Stimulated activated CD4-positive, alpha-beta T cell treated with anti-CD3 and anti-CD28 coated beads, Interleukin-2, amount 100 ng/mL, for 24 hours (primary cell): ENCODE measurements at regions not wholly inside any gene's neighbourhood (a gene's known extent, or its start where the extent isn't known, plus 50 kb on each side); places are given as distances from the start of the nearest gene placed in this dataset.
"Not testable (repeated sequence)": the region's sequence is repeated elsewhere in the genome, so short reads cannot be mapped to it uniquely, and the experiment has no call there.

Source experiments
- DNase-seq, 2 donors: peaks; one replicate each; pipeline ENCODE4 v3.0.0-alpha.2; 2020

DNA sequence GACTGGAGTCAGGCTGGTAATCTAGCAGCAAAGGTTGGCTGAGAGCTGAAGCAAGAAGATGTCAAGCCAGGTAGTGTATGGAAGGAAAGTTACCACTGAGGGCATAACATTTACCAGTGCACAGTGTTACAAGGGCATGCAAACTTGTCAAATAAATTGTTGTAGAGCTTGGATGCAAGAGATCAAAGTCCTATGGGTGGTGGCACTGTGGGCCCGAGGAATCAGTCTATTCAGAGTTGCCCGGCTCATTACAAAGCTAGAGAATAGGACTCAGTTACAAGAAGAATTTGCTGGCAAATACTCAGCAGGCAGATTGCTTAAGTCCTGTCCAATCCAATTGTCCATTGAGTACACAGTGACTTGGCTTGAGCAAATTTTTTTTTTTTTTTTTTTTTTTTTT lies 2043.8 kb downstream of the ARAP2 start:
- DNase-seq: no peak

- no peak for DNase-seq
These were observed 2042.2 kb downstream of the ARAP2 start for GRCh38 chr4:34202154-34202553.

DNA sequence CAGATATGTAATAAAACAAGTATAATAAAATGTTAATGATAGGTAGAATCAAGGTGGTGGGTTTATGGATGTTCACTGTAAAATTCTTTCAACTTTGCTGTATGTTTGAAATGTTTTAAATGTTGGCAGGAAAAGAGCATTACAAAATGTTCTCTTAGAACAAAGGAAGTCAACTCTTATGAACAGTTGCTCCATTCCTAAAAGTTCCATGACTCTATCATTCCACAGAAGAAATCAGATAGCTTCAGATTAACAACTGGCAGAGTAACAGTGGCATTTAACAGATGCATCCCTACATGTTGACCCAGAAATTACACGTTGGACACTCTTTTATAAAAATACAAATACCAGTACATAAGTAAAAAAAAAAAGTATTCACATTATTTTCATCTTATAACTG lies 2023.7 kb downstream of the ARAP2 start:
- no peak for DNase-seq

DNA sequence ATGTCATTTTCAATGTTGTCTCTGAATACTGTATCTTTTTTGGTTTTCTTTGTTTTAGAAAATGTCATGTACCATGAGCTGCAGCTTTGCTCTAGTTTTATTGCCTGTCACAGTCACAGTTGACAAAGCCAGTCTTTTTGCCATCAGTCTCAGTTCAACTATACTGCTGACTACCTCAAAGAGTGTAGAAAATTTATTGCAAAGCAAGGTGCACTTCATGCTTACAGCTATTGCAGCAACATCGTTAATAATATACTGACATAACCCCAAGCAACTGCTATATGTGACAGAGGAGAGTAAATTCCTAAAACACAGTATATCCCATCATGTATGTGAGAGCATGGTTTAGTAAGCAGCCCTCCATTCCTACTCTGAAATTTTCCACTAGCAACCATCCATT lies 2022.3 kb downstream of the ARAP2 start:
- no peak for DNase-seq

DNA sequence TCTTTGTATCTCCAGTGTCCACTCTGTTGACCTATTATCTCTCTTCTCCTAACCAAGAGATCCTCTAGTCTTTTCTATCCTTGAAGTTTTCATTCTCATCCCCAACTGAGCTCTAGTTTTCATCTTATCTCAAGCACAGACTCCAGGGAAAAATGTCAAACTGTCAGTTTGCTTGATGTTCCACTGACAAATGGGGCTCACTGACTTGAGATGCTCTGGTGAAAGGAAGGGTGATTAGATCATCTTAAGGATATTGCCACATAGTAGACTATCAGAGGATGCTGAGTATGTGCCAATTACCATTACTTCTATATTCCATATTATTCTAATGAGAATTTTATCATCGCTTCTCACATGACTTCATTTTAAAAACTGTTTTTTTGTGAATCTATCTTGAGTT lies 2008.2 kb downstream of the ARAP2 start:
- no peak for DNase-seq

- no peak for DNase-seq
These were observed 1999.0 kb downstream of the ARAP2 start for GRCh38 chr4:34245276-34245675.

- no peak for DNase-seq
These were observed 1993.8 kb downstream of the ARAP2 start for GRCh38 chr4:34250562-34250961.

- no peak for DNase-seq
These were observed 1991.1 kb downstream of the ARAP2 start for GRCh38 chr4:34253239-34253638.

- DNase-seq: no peak
These were observed 1986.1 kb downstream of the ARAP2 start for GRCh38 chr4:34258176-34258575.

DNA sequence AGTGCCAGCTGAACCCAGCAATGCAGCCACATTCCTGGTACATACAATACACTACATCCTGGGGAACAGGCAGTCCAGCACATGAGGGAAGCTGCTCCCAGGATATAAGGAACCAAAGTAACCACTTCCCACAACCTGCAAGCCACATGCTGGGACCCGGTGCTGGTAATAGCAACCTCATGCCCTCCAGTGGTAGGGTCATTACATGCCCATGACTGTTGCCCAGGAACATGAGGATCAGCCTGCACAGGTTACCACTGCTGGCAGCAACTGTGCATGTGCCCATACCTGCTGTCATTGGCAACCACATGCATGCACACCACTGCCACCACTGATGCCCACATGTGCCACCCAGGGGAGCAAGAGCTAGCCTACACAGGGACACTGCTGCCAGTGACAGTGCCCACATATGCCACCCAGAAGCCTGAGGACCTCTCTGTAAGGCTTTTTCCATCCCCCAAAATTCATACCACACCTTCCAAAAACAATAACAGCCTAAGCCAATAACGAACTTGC lies 1982.5 kb downstream of the ARAP2 start:
- no peak for DNase-seq

GRCh38 chr4:34269613-34270012 lies 1974.7 kb downstream of the ARAP2 start:
- DNase-seq: no peak

DNA sequence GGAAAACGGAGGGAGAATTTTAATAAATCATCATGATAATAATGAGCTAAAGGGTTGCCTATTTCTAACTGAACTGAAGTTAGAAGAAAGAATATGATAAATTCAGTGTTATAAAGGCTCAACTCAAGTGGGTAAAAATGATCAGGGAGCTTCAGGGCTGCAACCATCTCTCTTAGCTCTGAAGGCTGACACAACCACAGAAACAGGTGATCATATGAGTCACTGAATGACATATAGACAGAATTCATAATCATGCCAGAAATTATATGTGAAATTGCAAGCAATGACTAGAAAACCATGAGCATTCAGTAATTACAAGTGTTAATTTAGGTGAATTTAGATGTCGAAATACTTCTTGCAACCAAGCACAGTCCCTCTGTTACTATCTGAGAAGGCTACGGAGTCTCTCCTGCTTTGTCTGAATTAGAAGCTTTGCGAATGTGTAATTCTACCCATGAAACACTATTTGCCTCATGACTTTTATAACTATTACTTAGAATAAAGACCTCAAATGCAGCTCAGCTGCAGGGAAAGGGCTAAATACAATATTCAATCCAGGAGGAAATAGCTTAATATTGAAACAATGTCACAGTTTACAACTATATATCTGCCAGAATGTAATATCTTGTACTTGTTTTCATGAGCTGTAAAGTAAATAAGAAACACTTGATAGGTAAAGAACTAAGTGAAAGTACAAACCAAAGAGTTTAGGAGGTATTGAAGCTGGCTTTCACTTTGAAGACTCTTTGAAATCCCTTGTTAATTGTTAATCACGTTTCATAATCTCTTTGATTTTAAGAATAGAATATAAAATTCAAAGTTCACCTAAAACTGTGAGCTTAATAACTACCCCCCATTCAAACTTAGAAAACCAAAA lies 1972.6 kb downstream of the ARAP2 start:
- DNase-seq: no peak

DNA sequence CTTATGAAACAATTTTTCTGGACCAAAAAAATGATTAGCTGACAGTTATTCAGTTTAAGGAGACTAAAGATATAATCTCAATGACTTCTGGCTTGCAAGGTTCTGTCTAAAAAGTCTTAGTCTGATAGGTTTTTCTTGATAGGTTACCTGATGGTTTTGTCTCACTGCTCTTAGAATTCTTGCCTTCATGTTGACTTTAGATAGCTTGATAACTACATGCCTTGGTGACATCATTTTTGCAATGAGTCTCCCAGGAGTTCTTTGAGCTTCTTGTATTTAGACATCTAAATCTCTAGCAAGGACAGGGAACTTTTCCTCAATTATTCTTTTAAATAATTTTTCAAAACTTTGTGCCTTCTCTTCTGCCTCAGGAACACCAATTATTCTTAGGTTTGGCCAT lies 1965.3 kb downstream of the ARAP2 start:
- DNase-seq: no peak

GRCh38 chr4:34280131-34280530 lies 1964.2 kb downstream of the ARAP2 start:
- no peak for DNase-seq

DNA sequence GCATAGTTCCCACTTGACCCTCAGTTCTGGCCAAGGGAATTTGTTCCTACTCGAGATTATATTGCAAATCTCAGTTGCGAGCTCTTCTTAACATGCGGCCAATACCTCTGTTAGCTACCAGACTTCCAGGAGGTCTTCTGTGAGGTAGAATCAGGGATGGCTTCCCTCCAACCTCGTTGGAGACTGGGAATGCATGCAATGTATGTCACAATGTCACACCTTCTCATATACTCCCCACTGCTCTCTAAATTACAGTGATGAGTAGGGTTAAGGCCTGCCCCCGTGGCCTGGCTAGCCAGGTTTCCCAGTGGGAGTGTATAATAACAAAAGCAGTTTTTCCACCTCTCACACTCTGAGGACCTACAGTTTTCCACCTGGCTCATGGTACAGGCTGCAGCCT lies 1962.5 kb downstream of the ARAP2 start:
- no peak for DNase-seq

DNA sequence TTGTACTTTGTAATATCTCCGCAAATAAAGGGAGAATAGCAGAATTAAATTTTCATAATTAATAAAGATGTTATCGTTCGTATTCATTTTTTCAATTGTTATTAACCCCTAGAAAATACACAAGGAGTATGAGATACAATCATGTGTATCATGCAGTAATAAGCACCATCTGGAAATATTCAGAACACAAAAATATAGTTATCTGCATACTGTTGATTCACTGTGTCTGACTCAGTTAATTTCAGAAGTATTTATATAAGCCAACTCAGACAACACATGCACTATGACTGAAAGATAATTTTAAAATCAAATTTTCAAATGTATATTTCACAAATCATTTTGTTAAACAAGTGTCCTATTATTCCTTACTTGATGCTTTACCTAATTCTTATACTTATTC lies 1954.8 kb downstream of the ARAP2 start:
- no peak for DNase-seq

GRCh38 chr4:34289962-34290361 lies 1954.4 kb downstream of the ARAP2 start:
- no peak for DNase-seq

- DNase-seq: no peak
These were observed 1950.9 kb downstream of the ARAP2 start for GRCh38 chr4:34293459-34293858.

DNA sequence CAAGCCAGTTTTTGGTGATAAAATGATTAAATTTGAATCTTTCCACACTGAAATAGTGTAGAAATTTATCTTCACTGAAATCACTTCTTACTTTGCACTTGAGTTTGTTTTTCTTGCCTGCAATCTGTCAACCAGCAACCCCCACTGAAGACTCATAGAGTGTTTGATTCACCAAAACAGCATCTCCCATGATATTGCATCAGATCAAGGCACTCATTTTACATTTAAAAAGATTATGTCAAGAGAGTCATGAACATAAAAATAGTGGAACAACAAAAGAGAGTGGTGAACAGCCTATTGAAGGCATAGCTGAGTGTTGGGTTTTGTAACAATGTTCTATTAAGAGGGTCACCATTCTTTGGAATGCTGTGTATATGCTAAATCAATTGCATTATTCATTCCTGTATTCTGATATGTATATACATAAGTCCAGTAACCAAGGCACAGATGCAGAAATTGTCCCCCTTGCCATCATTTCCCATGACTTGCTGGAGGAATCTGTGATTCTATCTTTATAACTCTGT lies 1934.9 kb downstream of the ARAP2 start:
- DNase-seq: no peak

- DNase-seq: no peak
These were observed 1925.5 kb downstream of the ARAP2 start for GRCh38 chr4:34318773-34319172.

DNA sequence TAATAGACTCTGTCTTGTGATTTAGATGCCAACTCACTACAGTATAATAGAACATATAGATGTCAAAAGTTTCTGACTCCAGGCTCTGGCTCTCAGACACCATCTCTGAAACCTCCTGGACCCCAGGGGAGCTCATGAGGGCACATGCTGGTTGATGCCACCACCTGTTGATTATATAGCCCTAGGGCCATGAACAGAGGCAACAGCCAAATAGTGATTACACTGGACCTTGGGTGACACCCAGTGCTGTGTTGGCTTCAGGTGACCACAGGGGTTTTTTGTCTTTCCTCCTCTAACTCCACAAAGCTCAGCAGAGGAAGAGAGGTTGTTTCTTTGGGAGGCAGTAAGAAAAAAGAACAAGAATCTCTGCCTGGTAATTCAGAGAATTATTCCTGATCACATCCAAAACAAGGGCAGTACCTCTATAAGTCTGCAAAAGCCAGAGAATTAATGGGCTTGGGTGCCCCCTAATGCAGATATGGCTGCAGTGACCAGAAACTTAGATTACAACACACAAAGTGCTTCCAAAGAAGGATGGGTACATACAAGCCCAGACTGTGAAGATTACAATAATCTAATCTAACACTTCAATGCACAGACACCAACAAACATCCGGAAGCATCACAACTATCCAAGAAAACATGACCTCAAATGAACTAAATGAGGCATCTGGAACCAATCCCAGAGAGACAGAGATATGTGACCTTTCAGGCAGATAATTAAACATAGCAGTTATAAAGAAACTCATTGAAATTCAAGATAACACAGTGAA lies 1920.6 kb downstream of the ARAP2 start:
- DNase-seq: no peak

DNA sequence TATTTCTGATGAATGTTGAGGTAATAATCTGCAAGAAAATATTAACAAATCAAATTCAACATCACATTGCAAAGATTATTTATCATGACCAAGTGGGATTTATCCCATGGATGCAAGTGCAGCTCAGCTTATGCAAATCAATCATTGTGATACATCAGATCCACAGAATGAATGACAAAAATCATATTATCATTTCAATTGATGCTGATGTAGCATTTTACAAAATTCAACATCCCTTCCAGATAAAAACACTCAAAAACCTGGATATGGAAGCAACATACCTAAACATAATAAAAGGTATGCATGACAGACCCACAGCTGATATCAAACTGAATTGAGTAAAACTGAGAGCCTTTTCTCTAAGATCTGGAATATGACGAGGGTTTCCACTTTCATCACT lies 1915.4 kb downstream of the ARAP2 start:
- no peak for DNase-seq

DNA sequence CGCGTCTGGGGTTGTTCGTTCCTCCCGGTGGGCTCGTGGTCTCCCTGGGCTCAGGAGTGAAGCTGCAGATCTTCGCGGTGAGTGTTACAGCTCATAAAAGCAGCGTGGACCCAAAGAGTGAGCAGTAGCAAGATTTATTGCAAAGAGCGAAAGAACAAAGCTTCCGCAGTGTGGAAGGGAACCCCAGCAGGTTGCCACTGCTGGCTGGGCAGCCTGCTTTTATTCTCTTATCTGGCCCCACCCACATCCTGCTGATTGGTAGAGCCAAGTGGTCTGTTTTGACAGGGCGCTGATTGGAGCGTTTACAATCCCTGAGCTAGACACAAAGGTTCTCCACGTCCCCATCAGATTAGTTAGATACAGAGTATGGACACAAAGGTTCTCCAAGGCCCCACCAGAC lies 1909.2 kb downstream of the ARAP2 start:
- DNase-seq: not testable (repeated sequence)

GRCh38 chr4:34335556-34335955 lies 1908.8 kb downstream of the ARAP2 start:
- DNase-seq: not testable (repeated sequence)
